H1 (cell line): ENCODE measurements at regions not wholly inside any gene's neighbourhood (a gene's known extent, or its start where the extent isn't known, plus 50 kb on each side); places are given as distances from the start of the nearest gene placed in this dataset.

ENCODE experiments used
- CTCF ChIA-PET: fragments of 300-600 bp; sonication (Branson Sonifier 250); formaldehyde crosslinking; loops from one replicate; lab custom pipeline; 2021; ENCODE audit not compliant: partially characterized antibody; lab: Charles Lee
- POLR2A ChIA-PET: fragments of 300-600 bp; sonication (Branson Sonifier 250); formaldehyde crosslinking; loops from one replicate; lab custom pipeline; 2021; ENCODE audit warnings: inconsistent platforms; ENCODE audit not compliant: partially characterized antibody; lab: Charles Lee
- DNase-seq, 2 experiments: peaks; one replicate each; pipeline versions ENCODE4 v3.0.0 to v3.0.0-alpha.2; 2010 to 2022; ENCODE audit warnings: low spot score in 2 of 2, low read depth in 1 of 2, mixed read lengths in 1 of 2
- FAIRE-seq: peaks from 2 replicates; lab custom pipeline; 2011; peaks lifted over from hg19 to GRCh38; lab: Jason Lieb, UNC
- H2AFZ ChIP-seq: 2 replicates; pipeline ENCODE4 v1.8.1; 2012; ENCODE audit warnings: low read length, inconsistent platforms
- H2AK5ac ChIP-seq: 2 replicates; pipeline ENCODE4 v1.6.1; 2013; ENCODE audit warnings: low read depth, low read length
- H2BK120ac ChIP-seq: replicated peaks from 2 replicates; pipeline ENCODE3; 2013; ENCODE audit warnings: low read depth, low read length, inconsistent platforms
- H2BK12ac ChIP-seq: 2 replicates; pipeline ENCODE4 v1.6.1; 2013; ENCODE audit warnings: low read depth, low read length
- H2BK15ac ChIP-seq: 2 replicates; pipeline ENCODE4 v1.6.1; 2013; ENCODE audit warnings: low read length
- H2BK20ac ChIP-seq: 2 replicates; pipeline ENCODE4 v1.6.1; 2013; ENCODE audit warnings: low read length
- H2BK5ac ChIP-seq: 2 replicates; pipeline ENCODE4 v1.6.1; 2013; ENCODE audit warnings: low read depth, low read length
- H3K14ac ChIP-seq: 2 replicates; pipeline ENCODE4 v1.6.1; 2013; ENCODE audit warnings: inconsistent platforms; ENCODE audit not compliant: insufficient read length
- H3K18ac ChIP-seq: 2 replicates; pipeline ENCODE4 v1.6.1; 2013; ENCODE audit warnings: low read length; ENCODE audit errors: extremely low read depth
- H3K23ac ChIP-seq: 2 replicates; pipeline ENCODE4 v1.6.1; 2013; ENCODE audit warnings: inconsistent platforms; ENCODE audit not compliant: insufficient read length
- H3K23me2 ChIP-seq: 2 replicates; pipeline ENCODE4 v1.6.1; 2013; ENCODE audit warnings: low read depth, low read length
- H3K27ac ChIP-seq: 2 replicates; pipeline ENCODE4 v1.6.1; 2011; ENCODE audit warnings: low read depth, low read length, inconsistent platforms
- H3K27me3 ChIP-seq, 4 experiments: replicated peaks in 1 of 4; 1 replicate in 1 of 4; 2 replicates in 3 of 4; pipeline versions ENCODE4 v1.6.1 to v1.8.1; 2011 to 2013; ENCODE audit warnings: low read length in 3 of 4, mild to moderate bottlenecking in 3 of 4, inconsistent platforms in 2 of 4, mixed read lengths in 2 of 4, moderate library complexity in 1 of 4; ENCODE audit not compliant: control insufficient read depth in 3 of 4, insufficient read depth in 3 of 4; ENCODE audit errors: extremely low read depth in 1 of 4
- H3K36me3 ChIP-seq, 4 experiments: 2 replicates each; pipeline versions ENCODE4 v1.6.1 to v1.8.1; 2011 to 2013; ENCODE audit warnings: mild to moderate bottlenecking in 4 of 4, low read length in 3 of 4, moderate library complexity in 2 of 4, control low read depth in 1 of 4, inconsistent platforms in 1 of 4; ENCODE audit not compliant: insufficient read depth in 4 of 4, control insufficient read depth in 2 of 4
- H3K4ac ChIP-seq: replicated peaks from 2 replicates; pipeline ENCODE3; 2013; ENCODE audit warnings: low read length, low read depth, mixed read lengths, inconsistent platforms; ENCODE audit not compliant: insufficient read length
- H3K4me1 ChIP-seq, 4 experiments: replicated peaks in 1 of 4; 1 replicate in 1 of 4; 2 replicates in 3 of 4; pipeline versions ENCODE4 v1.6.1 to v1.8.1; 2011 to 2013; ENCODE audit warnings: low read length in 3 of 4, inconsistent platforms in 2 of 4, mixed read lengths in 1 of 4; ENCODE audit not compliant: insufficient read depth in 4 of 4, control insufficient read depth in 3 of 4
- H3K4me2 ChIP-seq, 2 experiments: 2 replicates each; pipeline versions ENCODE4 v1.6.1 to v1.8.1; 2011 to 2013; ENCODE audit warnings: low read depth in 2 of 2, low read length in 2 of 2, control low read depth in 1 of 2, inconsistent platforms in 1 of 2, mild to moderate bottlenecking in 1 of 2; ENCODE audit not compliant: insufficient read depth in 1 of 2
- H3K4me3 ChIP-seq, 4 experiments: fragments of 200-600, 300-600 bp in 1 of 4; sonication (generic), shearing (Covaris generic), sonication (Bioruptor Twin) in 1 of 4; 2 replicates each; pipeline versions ENCODE4 v1.5.1 to v1.8.1; 2011 to 2016; ENCODE audit warnings: low read length in 4 of 4, low read depth in 3 of 4, control low read depth in 2 of 4, inconsistent platforms in 2 of 4, mild to moderate bottlenecking in 2 of 4, mixed read lengths in 1 of 4, moderate library complexity in 1 of 4; ENCODE audit not compliant: insufficient read depth in 2 of 4; ENCODE audit errors: extremely low read depth in 1 of 4
- H3K56ac ChIP-seq: replicated peaks from 2 replicates; pipeline ENCODE3; 2013; ENCODE audit warnings: low read depth, mild to moderate bottlenecking, mixed read lengths, low read length, inconsistent platforms; ENCODE audit not compliant: insufficient read length
- H3K79me1 ChIP-seq: 2 replicates; pipeline ENCODE4 v1.6.1; 2013; ENCODE audit warnings: low read depth, low read length, control low read depth
- H3K79me2 ChIP-seq, 2 experiments: 2 replicates each; pipeline versions ENCODE4 v1.6.1 to v1.8.1; 2012 to 2013; ENCODE audit warnings: low read length in 2 of 2, mild to moderate bottlenecking in 2 of 2, inconsistent platforms in 1 of 2; ENCODE audit not compliant: insufficient read depth in 2 of 2, control insufficient read depth in 1 of 2
- H3K9ac ChIP-seq, 4 experiments: replicated peaks in 1 of 4; 1 replicate in 1 of 4; 2 replicates in 3 of 4; pipeline versions ENCODE4 v1.6.1 to v1.8.1; 2011 to 2013; ENCODE audit warnings: low read depth in 3 of 4, low read length in 3 of 4, control low read depth in 2 of 4, mild to moderate bottlenecking in 2 of 4, moderate library complexity in 2 of 4, inconsistent platforms in 1 of 4; ENCODE audit errors: extremely low read depth in 1 of 4
- H3K9me3 ChIP-seq, 2 experiments: 2 replicates each; pipeline versions ENCODE4 v1.6.1 to v1.8.1; 2012 to 2013; ENCODE audit warnings: mild to moderate bottlenecking in 2 of 2, moderate library complexity in 2 of 2, control low read depth in 1 of 2, inconsistent platforms in 1 of 2, low read depth in 1 of 2, low read length in 1 of 2, mixed read lengths in 1 of 2; ENCODE audit not compliant: insufficient read depth in 2 of 2
- H4K20me1 ChIP-seq, 2 experiments: replicated peaks in 1 of 2; 2 replicates each; pipeline versions ENCODE3 to v1.8.1; 2011 to 2013; ENCODE audit warnings: inconsistent platforms in 2 of 2, low read length in 2 of 2, mild to moderate bottlenecking in 1 of 2; ENCODE audit not compliant: insufficient read depth in 2 of 2, control insufficient read depth in 1 of 2
- H4K5ac ChIP-seq: 2 replicates; pipeline ENCODE4 v1.6.1; 2013; ENCODE audit warnings: low read length, low read depth, mixed read lengths, inconsistent platforms; ENCODE audit not compliant: insufficient read length
- H4K8ac ChIP-seq: 2 replicates; pipeline ENCODE4 v1.8.0; 2013; ENCODE audit warnings: mild to moderate bottlenecking, moderate library complexity, low read length, inconsistent platforms; ENCODE audit not compliant: insufficient read depth; ENCODE audit errors: extremely low read depth
- H4K91ac ChIP-seq: replicated peaks from 2 replicates; pipeline ENCODE3; 2013; ENCODE audit warnings: low read length, mixed read lengths, inconsistent platforms; ENCODE audit not compliant: insufficient read length
- CREB1 ChIP-seq: IDR thresholded peaks from 2 replicates; pipeline ENCODE4 v1.6.1; 2012; ENCODE audit warnings: inconsistent platforms
- JUN ChIP-seq: IDR thresholded peaks from 2 replicates; pipeline ENCODE4 v1.6.1; 2011; ENCODE audit warnings: low read depth, mild to moderate bottlenecking, improper control_type of control experiment, low read length
- MAX ChIP-seq: IDR thresholded peaks from 2 replicates; pipeline ENCODE4 v1.6.1; 2012; ENCODE audit warnings: inconsistent platforms
- NRF1 ChIP-seq: IDR thresholded peaks from 2 replicates; pipeline ENCODE4 v1.6.1; 2011; ENCODE audit warnings: mild to moderate bottlenecking, low read depth, low read length, improper control_type of control experiment
- PHF8 ChIP-seq: fragments of 200-600 bp; sonication (generic); conservative IDR thresholded peaks from 2 replicates; pipeline ENCODE4 v1.7.1; 2012; ENCODE audit warnings: low read depth, mild to moderate bottlenecking, inconsistent platforms, low read length, moderate library complexity
- RNF2 ChIP-seq: fragments of 200-900, 300-1000 bp; sonication (generic); IDR thresholded peaks from 2 replicates; pipeline ENCODE4 v1.7.1; 2016; ENCODE audit warnings: borderline replicate concordance, low read depth, mild to moderate bottlenecking, antibody characterized with exemption, low read length; ENCODE audit not compliant: poor library complexity, severe bottlenecking; ENCODE audit errors: missing control alignments
- RXRA ChIP-seq: IDR thresholded peaks from 2 replicates; pipeline ENCODE4 v1.6.1; 2011; ENCODE audit warnings: low read depth, mild to moderate bottlenecking, low read length, moderate library complexity; ENCODE audit not compliant: insufficient read depth
- SP1 ChIP-seq: IDR thresholded peaks from 2 replicates; pipeline ENCODE4 v1.6.1; 2011; ENCODE audit warnings: low read depth, low read length
- SUZ12 ChIP-seq: fragments of 200-600 bp; sonication (generic); IDR thresholded peaks from 2 replicates; pipeline ENCODE4 v1.6.1; 2012; ENCODE audit warnings: mild to moderate bottlenecking, inconsistent platforms, low read length, moderate library complexity, mixed read lengths
- TAF7 ChIP-seq: optimal IDR thresholded peaks from 2 replicates; pipeline ENCODE3; 2011; ENCODE audit warnings: low read depth, mild to moderate bottlenecking, inconsistent platforms, low read length, moderate library complexity, borderline replicate concordance
- TBP ChIP-seq: IDR thresholded peaks from 2 replicates; pipeline ENCODE4 v1.6.1; 2011; ENCODE audit warnings: low read depth, low read length, improper control_type of control experiment
- USF2 ChIP-seq: IDR thresholded peaks from 2 replicates; pipeline ENCODE4 v1.6.1; 2011; ENCODE audit warnings: low read length, improper control_type of control experiment
- YY1 ChIP-seq: IDR thresholded peaks from 2 replicates; pipeline ENCODE4 v1.6.1; 2011; ENCODE audit warnings: low read depth, mild to moderate bottlenecking, low read length
- whole genome bisulfite sequencing, 2 experiments: shearing (Covaris generic) in 1 of 2; methylation state at CpG; one replicate each; pipeline versions ENCODE4 v1.1.6 to v1.1.7; 2013 to 2015; ENCODE audit warnings: low lambda C conversion rate in 2 of 2, mixed read lengths in 2 of 2, inconsistent platforms in 1 of 2, low coverage in 1 of 2, missing lambda C conversion rate in 1 of 2; ENCODE audit not compliant: insufficient replicate concordance in 2 of 2, insufficient coverage in 1 of 2, insufficient read length in 1 of 2; ENCODE audit errors: extremely low coverage in 1 of 2, missing lambda C conversion rate in 1 of 2; 5-methylcytosine and 5-hydroxymethylcytosine counted together

- Histone ChIP-seq H3K4me1 (no peaks in the 10 kb centered on the region; a peak in 1 of 7 replicates), H4K91ac (no peak overlapping the region), H3K79me1 (no peaks in the 10 kb centered on the region), H2BK120ac (no peak overlapping the region), H2AFZ (no peak overlapping the region), H3K36me3 (peaks cover 0 to 4% (median 0%) of the 10 kb centered on the region in 4 experiments; a peak in 2 of 8 replicates), H2BK5ac (no peak overlapping the region), H3K79me2 (no peaks in the 10 kb centered on the region), H4K20me1 (no peaks in the 10 kb centered on the region), H3K27ac (no peak overlapping the region), H2AK5ac (no peak overlapping the region), H2BK12ac (no peak overlapping the region), H3K27me3 (no peaks in the 10 kb centered on the region), H3K23ac (no peak overlapping the region), H4K5ac (no peak overlapping the region), H3K9me3 (peaks cover 13 to 16% of the 10 kb centered on the region in 2 experiments), H3K9ac (no peak overlapping the region), H2BK20ac (no peak overlapping the region), H3K56ac (no peak overlapping the region), H3K14ac (no peak overlapping the region), H3K4me3 (no peak overlapping the region), H3K23me2 (no peaks in the 10 kb centered on the region), H4K8ac (no peak overlapping the region), H3K4ac (no peak overlapping the region), H3K18ac (no peak overlapping the region), H3K4me2 (no peak overlapping the region), H2BK15ac (no peak overlapping the region)
- no peak for FAIRE-seq
- WGBS, 2 experiments = 95% methylated on average over 1 of the region's 1 CpG; no CpG with 5 or more reads in 1 of the 2 experiments
- ChIA-PET CTCF (interaction anchor here (0.7 kb wide), 2 partner anchors 111 to 653 kb away, joined by 3 read pairs; no protein-coding TSS in a partner anchor), POLR2A (no interaction called here)
- no peak for DNase-seq
- TF ChIP-seq JUN (no peak), RXRA (no peak), YY1 (no peak), SP1 (no peak), TAF7 (no peak), SUZ12 (no peak), PHF8 (no peak), USF2 (no peak), RNF2 (no peak), NRF1 (no peak), CREB1 (no peak), MAX (no peak), TBP (no peak)
These were observed 679.2 kb upstream of the FRG1 start for GRCh38 chr4:189261475-189261874.
